T-cell (primary cell): ENCODE measurements at regions not wholly inside any gene's neighbourhood (a gene's known extent, or its start where the extent isn't known, plus 50 kb on each side); places are given as distances from the start of the nearest gene placed in this dataset.

Experiments used
- ATAC-seq, 4 experiments: fragments of 200-7000 bp in 3 of 4; fragments of 150-1000 bp in 1 of 4; cut with Tn5 transposase; replicated peaks in 1 of 4; 1 replicate in 3 of 4; 2 replicates in 1 of 4; pipeline ENCODE4 v1.10.0; 2021; ENCODE audit warnings: moderate library complexity in 3 of 4, mild to moderate bottlenecking in 2 of 4, moderate number of reproducible peaks in 1 of 4
- CTCF ChIA-PET, 2 donors: fragments of 300-600 bp; sonication (Branson Sonifier 250); formaldehyde crosslinking; loops; one replicate each; lab custom pipeline; 2022; ENCODE audit warnings: antibody characterized with exemption in 2 of 2; lab: Charles Lee
- POLR2A ChIA-PET, 2 donors: fragments of 300-600 bp; sonication (Branson Sonifier 250); formaldehyde crosslinking; loops; one replicate each; lab custom pipeline; 2022; ENCODE audit warnings: antibody characterized with exemption in 2 of 2; lab: Charles Lee
- DNase-seq, 35 experiments: peaks; one replicate each; pipeline versions ENCODE4 v3.0.0 to v3.0.0-alpha.2; 2013 to 2023
- H3K27ac ChIP-seq: one replicate; pipeline ENCODE4 v1.5.1; 2013; ENCODE audit warnings: low read length
- H3K27me3 ChIP-seq, 2 experiments: replicated peaks in 1 of 2; 1 replicate in 1 of 2; 2 replicates in 1 of 2; pipeline versions ENCODE4 v1.6.1 to v1.7.0; 2013; ENCODE audit warnings: low read length in 1 of 2, mixed read lengths in 1 of 2; ENCODE audit not compliant: control insufficient read depth in 2 of 2, insufficient read depth in 2 of 2; ENCODE audit errors: extremely low read depth in 1 of 2
- H3K36me3 ChIP-seq, 2 donors: 1 replicate in 1 of 2; 2 replicates in 1 of 2; pipeline versions ENCODE4 v1.6.1 to v1.7.0; 2013; ENCODE audit warnings: low read length in 1 of 2; ENCODE audit not compliant: control insufficient read depth in 2 of 2, insufficient read depth in 1 of 2; ENCODE audit errors: extremely low read depth in 1 of 2
- H3K4me1 ChIP-seq, 2 experiments: 1 replicate in 1 of 2; 2 replicates in 1 of 2; pipeline versions ENCODE4 v1.6.1 to v1.7.0; 2013; ENCODE audit warnings: low read length in 2 of 2, mixed read lengths in 1 of 2; ENCODE audit not compliant: insufficient read depth in 2 of 2, control insufficient read depth in 1 of 2; ENCODE audit errors: extremely low read depth in 1 of 2
- H3K4me3 ChIP-seq, 2 donors: 1 replicate in 1 of 2; 2 replicates in 1 of 2; pipeline versions ENCODE4 v1.5.1 to v1.7.0; 2013; ENCODE audit warnings: mild to moderate bottlenecking in 2 of 2, low read length in 1 of 2, moderate library complexity in 1 of 2; ENCODE audit not compliant: control insufficient read depth in 1 of 2; ENCODE audit errors: extremely low read depth in 1 of 2
- H3K9me3 ChIP-seq: 2 replicates; pipeline ENCODE4 v1.7.0; 2013
- H3K27ac Mint-ChIP-seq, 2 donors: one replicate each; pipeline ENCODE4 v1.8.0; 2020 to 2021; ENCODE audit warnings: mild to moderate bottlenecking in 2 of 2, mixed read lengths in 2 of 2
- H3K27me3 Mint-ChIP-seq, 2 donors: one replicate each; pipeline ENCODE4 v1.8.0; 2021 to 2022; ENCODE audit warnings: mixed read lengths in 2 of 2
- H3K36me3 Mint-ChIP-seq: one replicate; pipeline ENCODE4 v1.8.0; 2021; ENCODE audit warnings: mixed read lengths
- H3K4me1 Mint-ChIP-seq, 3 donors: one replicate each; pipeline ENCODE4 v1.8.0; 2020 to 2022; ENCODE audit warnings: mixed read lengths in 3 of 3, mild to moderate bottlenecking in 1 of 3
- H3K4me3 Mint-ChIP-seq, 3 donors: one replicate each; pipeline ENCODE4 v1.8.0; 2020 to 2022; ENCODE audit warnings: mild to moderate bottlenecking in 3 of 3, mixed read lengths in 3 of 3, moderate library complexity in 3 of 3
- H3K9me3 Mint-ChIP-seq, 3 donors: one replicate each; pipeline ENCODE4 v1.8.0; 2020 to 2022; ENCODE audit warnings: mixed read lengths in 3 of 3
- WGBS: methylation state at CpG from one replicate; pipeline ENCODE4 v1.1.5; 2013; ENCODE audit warnings: missing lambda C conversion rate; ENCODE audit not compliant: insufficient coverage; 5-methylcytosine and 5-hydroxymethylcytosine counted together

DNA sequence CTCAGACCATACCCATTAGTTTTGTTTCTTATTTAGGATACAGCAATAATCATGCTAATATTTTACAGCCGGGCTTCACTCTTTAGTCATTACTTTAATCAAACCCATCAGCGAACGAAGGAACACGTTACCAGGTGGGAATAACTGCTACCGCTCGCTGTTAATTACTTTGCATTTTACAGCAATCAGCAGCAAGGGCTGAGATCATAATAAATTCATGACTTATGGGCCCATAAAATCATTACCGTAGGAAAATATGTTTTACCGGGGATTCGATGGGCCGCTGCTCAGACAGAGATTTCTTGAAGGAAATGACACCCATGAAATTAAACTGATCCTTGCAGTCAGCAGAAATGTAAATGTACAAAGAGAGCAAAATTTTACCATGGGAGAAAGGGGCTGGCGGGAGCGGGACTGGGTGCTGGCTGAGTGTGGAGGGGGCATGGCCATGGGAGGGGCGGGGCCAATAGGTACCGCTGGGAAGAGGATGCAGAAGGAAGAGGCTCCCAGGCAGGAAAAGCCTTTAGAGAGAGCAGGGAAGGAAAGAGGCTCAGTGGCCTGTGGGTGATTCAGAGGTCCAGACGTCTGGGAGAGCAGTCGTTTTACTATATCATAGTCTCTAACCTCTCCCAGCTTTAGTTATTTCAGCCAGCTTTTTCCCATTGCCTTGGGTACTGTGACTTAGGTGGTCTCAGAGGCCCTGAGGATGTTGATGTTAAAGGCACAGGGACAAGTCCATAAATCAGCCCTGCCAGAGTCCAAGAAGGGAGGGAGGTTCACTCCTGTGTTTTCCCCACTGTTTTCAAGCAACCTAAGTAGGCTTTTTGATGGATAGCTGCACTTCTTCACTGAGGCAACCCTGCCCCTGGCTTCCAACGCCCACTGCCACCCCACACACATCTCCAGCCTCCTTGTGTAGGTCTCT lies 258.9 kb downstream of the SEC16B start:
- POLR2A ChIA-PET, result no interaction called here
- peaks cover 0 to 4% (median 0%) of the 10 kb centered on the region in 3 donors for H3K4me1 Mint-ChIP-seq
- CTCF ChIA-PET, result no interaction called here
- H3K27me3 ChIP-seq, result no peaks in the 10 kb centered on the region
- H3K27ac Mint-ChIP-seq, result no peak overlapping the region
- no peaks in the 10 kb centered on the region for H3K36me3 ChIP-seq
- ATAC-seq (no peak), DNase-seq (no peak)
- no peaks in the 10 kb centered on the region for H3K4me1 ChIP-seq
- no peaks in the 10 kb centered on the region for H3K36me3 Mint-ChIP-seq
- H3K4me3 ChIP-seq, result no peak overlapping the region
- no peak overlapping the region for H3K27ac ChIP-seq
- no peaks in the 10 kb centered on the region for H3K9me3 ChIP-seq
- peaks cover 8 to 21% (median 11%) of the 10 kb centered on the region in 3 donors for H3K9me3 Mint-ChIP-seq
- 78% methylated on average over 11 of the region's 17 CpGs for WGBS
- no peaks in the 10 kb centered on the region for H3K27me3 Mint-ChIP-seq
- H3K4me3 Mint-ChIP-seq, result no peak overlapping the region

DNA sequence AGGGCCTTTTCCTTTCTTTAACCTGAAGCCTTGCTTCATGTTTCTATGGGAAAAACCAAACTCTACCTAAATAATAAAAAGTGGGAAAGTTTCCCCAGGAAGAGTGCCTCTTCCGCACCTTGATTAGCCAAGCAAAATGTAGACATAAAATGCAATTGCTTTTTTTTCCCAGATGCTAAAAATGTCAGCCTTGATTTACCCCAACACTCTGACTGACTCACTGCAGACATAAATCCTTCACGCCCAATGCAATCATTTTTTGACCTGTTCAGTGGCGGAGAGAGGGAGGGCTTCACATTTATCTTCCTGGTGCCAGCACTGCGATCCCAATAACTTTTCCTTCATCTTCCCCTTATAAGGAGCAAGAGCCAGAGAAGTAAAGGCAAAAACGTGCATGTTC lies 261.5 kb downstream of the SEC16B start:
- DNase-seq (no peak), ATAC-seq (no peak)
- Histone ChIP-seq H3K27me3 (no peaks in the 10 kb centered on the region), H3K36me3 (no peaks in the 10 kb centered on the region), H3K27ac (no peak overlapping the region), H3K4me3 (no peak overlapping the region), H3K4me1 (no peaks in the 10 kb centered on the region), H3K9me3 (no peaks in the 10 kb centered on the region)
- H3K36me3 Mint-ChIP-seq, result no peaks in the 10 kb centered on the region
- no peaks in the 10 kb centered on the region for H3K27me3 Mint-ChIP-seq
- ChIA-PET POLR2A (no interaction called here), CTCF (no interaction called here)
- no peak overlapping the region for H3K27ac Mint-ChIP-seq
- no peak overlapping the region for H3K4me3 Mint-ChIP-seq
- WGBS, result no CpG with 5 or more reads among the region's 5 CpGs
- H3K4me1 Mint-ChIP-seq, result peaks cover 0 to 4% (median 0%) of the 10 kb centered on the region in 3 donors
- peaks cover 0 to 13% (median under 1%) of the 10 kb centered on the region in 3 donors for H3K9me3 Mint-ChIP-seq

DNA sequence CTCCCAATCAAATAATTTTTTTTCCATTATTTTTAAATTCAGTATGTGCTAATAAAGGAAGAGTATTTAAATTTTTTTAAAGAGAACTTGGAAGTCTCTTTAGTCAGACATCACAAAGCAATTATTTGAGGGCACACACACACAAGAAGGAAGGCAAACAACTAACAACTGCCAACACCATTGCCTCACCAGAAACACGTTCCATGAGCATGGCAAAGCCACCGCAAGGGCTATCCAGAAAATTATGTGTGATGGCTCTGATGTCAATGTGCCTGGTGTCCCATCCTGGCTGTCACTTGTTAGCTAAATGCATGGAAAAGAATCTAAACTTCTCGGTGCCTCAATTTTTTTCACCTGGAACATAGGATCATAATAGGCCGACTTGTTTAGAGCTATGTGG lies 262.9 kb downstream of the SEC16B start:
- no peaks in the 10 kb centered on the region for H3K4me1 ChIP-seq
- H3K27ac Mint-ChIP-seq, result no peak overlapping the region
- H3K27me3 Mint-ChIP-seq, result no peaks in the 10 kb centered on the region
- no peak overlapping the region for H3K27ac ChIP-seq
- no CpG with 5 or more reads among the region's 4 CpGs for WGBS
- H3K36me3 ChIP-seq, result no peaks in the 10 kb centered on the region
- ChIA-PET CTCF (no interaction called here), POLR2A (no interaction called here)
- no peaks in the 10 kb centered on the region for H3K27me3 ChIP-seq
- H3K4me1 Mint-ChIP-seq, result peaks cover 0 to 4% (median 0%) of the 10 kb centered on the region in 3 donors
- H3K9me3 ChIP-seq, result no peaks in the 10 kb centered on the region
- no peak for DNase-seq
- no peak overlapping the region for H3K4me3 Mint-ChIP-seq
- no peaks in the 10 kb centered on the region for H3K36me3 Mint-ChIP-seq
- H3K9me3 Mint-ChIP-seq, result peaks cover 0 to 20% (median 0%) of the 10 kb centered on the region in 3 donors
- ATAC-seq, result no peak
- H3K4me3 ChIP-seq, result no peak overlapping the region

DNA sequence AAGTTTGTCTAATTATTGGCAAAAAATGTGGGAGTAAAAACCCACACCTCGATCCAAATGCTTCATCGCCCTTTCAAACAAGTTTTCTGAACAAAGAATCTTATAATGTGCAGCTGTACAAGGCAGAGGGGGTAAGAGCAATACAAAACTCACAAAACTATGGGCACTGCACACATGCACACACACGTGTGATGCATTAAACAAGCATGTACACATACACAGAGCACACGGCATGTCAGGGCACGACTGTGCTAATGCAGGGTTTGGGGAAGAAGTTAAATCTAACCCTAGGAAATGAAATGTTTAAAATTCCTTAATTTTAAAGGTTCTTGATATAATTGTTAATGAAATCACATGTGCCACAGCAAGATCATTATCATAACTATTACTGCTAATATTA lies 264.0 kb downstream of the SEC16B start:
- no peak for ATAC-seq

DNA sequence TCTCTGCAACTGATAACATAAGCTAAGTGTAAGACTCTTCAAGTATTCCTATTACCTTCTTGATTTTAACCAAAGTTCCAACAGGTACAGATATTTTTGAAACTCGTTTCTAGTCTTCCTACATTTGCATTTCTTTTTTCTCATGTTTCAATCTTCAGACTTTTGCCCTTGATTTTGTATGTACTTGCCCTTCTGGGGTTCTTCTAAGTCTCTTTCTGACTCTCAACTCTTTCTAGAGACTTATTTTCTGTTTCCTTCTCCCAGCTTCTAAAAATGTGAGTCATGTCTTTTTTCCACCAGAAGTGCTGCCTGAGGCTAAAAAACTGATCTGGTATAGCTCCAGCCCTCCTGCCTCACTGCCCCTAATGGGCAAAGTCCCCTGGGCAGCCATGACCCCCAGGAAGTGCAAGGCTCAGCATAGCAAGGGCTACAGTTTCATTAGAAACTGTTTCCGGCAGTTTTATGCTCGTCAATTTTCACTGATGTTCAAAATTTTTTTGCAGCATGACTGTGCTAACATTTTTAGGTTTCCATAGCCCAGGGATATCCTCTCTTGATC lies 265.9 kb downstream of the SEC16B start:
- H3K27me3 ChIP-seq, result no peaks in the 10 kb centered on the region
- ChIA-PET CTCF (no interaction called here), POLR2A (no interaction called here)
- H3K9me3 ChIP-seq, result no peaks in the 10 kb centered on the region
- H3K4me3 ChIP-seq, result no peak overlapping the region
- H3K4me1 ChIP-seq, result no peaks in the 10 kb centered on the region
- Mint-ChIP-seq H3K27me3 (no peaks in the 10 kb centered on the region), H3K4me1 (no peaks in the 10 kb centered on the region), H3K4me3 (no peak overlapping the region), H3K9me3 (peaks cover 0 to 17% (median 0%) of the 10 kb centered on the region in 3 donors), H3K27ac (no peak overlapping the region), H3K36me3 (no peaks in the 10 kb centered on the region)
- H3K27ac ChIP-seq, result no peak overlapping the region
- DNase-seq (no peak), ATAC-seq (no peak)
- no peaks in the 10 kb centered on the region for H3K36me3 ChIP-seq
- 55% methylated on average over 3 of the region's 3 CpGs for WGBS

More for the DNA sequence above, 264.0 kb downstream of the SEC16B start:
- CTCF ChIA-PET, result no interaction called here
- Histone ChIP-seq H3K4me1 (no peaks in the 10 kb centered on the region), H3K4me3 (no peak overlapping the region), H3K27ac (no peak overlapping the region), H3K27me3 (no peaks in the 10 kb centered on the region), H3K36me3 (no peaks in the 10 kb centered on the region), H3K9me3 (no peaks in the 10 kb centered on the region)
- peaks cover 0 to 24% (median 0%) of the 10 kb centered on the region in 3 donors for H3K9me3 Mint-ChIP-seq
- H3K27ac Mint-ChIP-seq, result no peak overlapping the region
- H3K4me1 Mint-ChIP-seq, result peaks cover 0 to 4% (median 0%) of the 10 kb centered on the region in 3 donors
- no peak overlapping the region for H3K4me3 Mint-ChIP-seq
- DNase-seq, result no peak
- no CpG with 5 or more reads among the region's 5 CpGs for WGBS
- H3K27me3 Mint-ChIP-seq, result no peaks in the 10 kb centered on the region
- POLR2A ChIA-PET, result no interaction called here
- no peaks in the 10 kb centered on the region for H3K36me3 Mint-ChIP-seq

DNA sequence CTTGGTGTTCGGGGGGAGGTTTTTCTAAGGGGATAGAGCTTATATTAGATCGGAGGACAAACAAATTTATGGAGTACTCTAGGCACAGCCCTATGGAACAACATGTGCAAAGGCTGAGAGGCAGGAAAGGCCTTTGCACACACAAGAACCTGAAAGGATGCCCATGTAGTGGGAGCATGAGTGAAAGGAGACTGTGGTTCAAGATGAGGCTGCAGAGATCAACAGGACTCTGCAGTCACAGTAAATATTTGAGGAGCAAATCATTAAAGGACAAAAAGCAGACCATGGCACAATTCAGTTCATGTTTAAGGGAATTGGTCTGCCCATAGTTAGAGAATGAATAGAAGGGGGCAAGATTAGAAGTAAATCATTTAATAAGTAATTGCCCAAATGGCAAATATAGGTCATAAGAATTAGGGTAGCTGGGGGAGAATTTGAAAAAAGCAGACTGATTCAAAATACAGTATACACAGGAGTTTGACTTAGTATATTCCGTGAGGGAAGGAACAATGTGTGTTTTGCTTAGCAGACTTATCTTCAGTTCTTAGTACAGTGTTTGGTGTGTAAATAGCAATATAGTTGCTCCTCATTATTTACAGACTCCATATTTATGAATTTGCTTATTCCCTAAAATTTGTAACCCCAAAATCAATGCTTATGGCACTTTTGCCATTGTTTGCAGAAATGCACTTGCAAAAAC lies 268.1 kb downstream of the SEC16B start:
- H3K4me1 ChIP-seq, result no peaks in the 10 kb centered on the region
- Mint-ChIP-seq H3K9me3 (peaks cover 0 to 17% (median 3%) of the 10 kb centered on the region in 3 donors), H3K4me3 (no peak overlapping the region), H3K36me3 (no peaks in the 10 kb centered on the region), H3K27me3 (no peaks in the 10 kb centered on the region), H3K4me1 (no peaks in the 10 kb centered on the region), H3K27ac (no peak overlapping the region)
- no peak for ATAC-seq
- H3K36me3 ChIP-seq, result no peaks in the 10 kb centered on the region
- no peak overlapping the region for H3K27ac ChIP-seq
- no peaks in the 10 kb centered on the region for H3K27me3 ChIP-seq
- no CpG with 5 or more reads among the region's 3 CpGs for WGBS
- ChIA-PET POLR2A (no interaction called here), CTCF (no interaction called here)
- no peak overlapping the region for H3K4me3 ChIP-seq
- DNase-seq, result no peak
- no peaks in the 10 kb centered on the region for H3K9me3 ChIP-seq
